Type B pancreatic cell (in vitro differentiated cells): ENCODE measurements at regions not wholly inside any gene's neighbourhood (a gene's known extent, or its start where the extent isn't known, plus 50 kb on each side); places are given as distances from the start of the nearest gene placed in this dataset.

Experiments used
- DNase-seq: peaks from one replicate; pipeline ENCODE4 v3.0.0; 2021; ENCODE audit warnings: mixed read lengths; ENCODE audit not compliant: unreplicated experiment; ENCODE audit errors: extremely low spot score
- H3K27ac Mint-ChIP-seq: 2 replicates; pipeline ENCODE4 v1.8.0; 2021; ENCODE audit warnings: mild to moderate bottlenecking, mixed read lengths
- H3K27me3 Mint-ChIP-seq: 2 replicates; pipeline ENCODE4 v1.8.0; 2021; ENCODE audit warnings: mixed read lengths
- H3K36me3 Mint-ChIP-seq: 2 replicates; pipeline ENCODE4 v1.8.0; 2021; ENCODE audit warnings: mixed read lengths
- H3K4me1 Mint-ChIP-seq: one replicate; pipeline ENCODE4 v1.8.0; 2021; ENCODE audit warnings: mixed read lengths; ENCODE audit not compliant: unreplicated experiment
- H3K4me3 Mint-ChIP-seq: 2 replicates; pipeline ENCODE4 v1.8.0; 2021; ENCODE audit warnings: mild to moderate bottlenecking, mixed read lengths
- H3K9me3 Mint-ChIP-seq: 2 replicates; pipeline ENCODE4 v1.8.0; 2021; ENCODE audit warnings: mixed read lengths
- CTCF ChIP-seq: fragments of 200-600 bp; sonication (generic); conservative IDR thresholded peaks from 2 replicates; pipeline ENCODE4 v1.5.0; 2021; ENCODE audit warnings: antibody characterized with exemption, mild to moderate bottlenecking

- DNase-seq = no peak
- Mint-ChIP-seq H3K9me3 (no peaks in the 10 kb centered on the region), H3K4me1 (peaks cover 4% of the 10 kb centered on the region), H3K4me3 (no peak overlapping the region), H3K27me3 (no peaks in the 10 kb centered on the region), H3K27ac (no peak overlapping the region), H3K36me3 (no peaks in the 10 kb centered on the region)
- TF ChIP-seq CTCF = no peak
These were observed 177.6 kb upstream of the ST8SIA4 start for GRCh38 chr5:101080462-101081240.

GRCh38 chr5:101068298-101068697 is 165.2 kb upstream of the ST8SIA4 start:
- no peak for TF ChIP-seq CTCF
- H3K4me3 Mint-ChIP-seq = no peak overlapping the region
- no peaks in the 10 kb centered on the region for H3K4me1 Mint-ChIP-seq
- no peak overlapping the region for H3K27ac Mint-ChIP-seq
- no peaks in the 10 kb centered on the region for H3K9me3 Mint-ChIP-seq
- no peak for DNase-seq
- no peaks in the 10 kb centered on the region for H3K36me3 Mint-ChIP-seq
- no peaks in the 10 kb centered on the region for H3K27me3 Mint-ChIP-seq

- no peak overlapping the region for H3K4me3 Mint-ChIP-seq
- H3K27me3 Mint-ChIP-seq = no peaks in the 10 kb centered on the region
- no peaks in the 10 kb centered on the region for H3K4me1 Mint-ChIP-seq
- H3K36me3 Mint-ChIP-seq = no peaks in the 10 kb centered on the region
- no peak overlapping the region for H3K27ac Mint-ChIP-seq
- no peak for DNase-seq
- H3K9me3 Mint-ChIP-seq = no peaks in the 10 kb centered on the region
- no peak for TF ChIP-seq CTCF
These were observed 164.3 kb upstream of the ST8SIA4 start for GRCh38 chr5:101067429-101067828.

DNA sequence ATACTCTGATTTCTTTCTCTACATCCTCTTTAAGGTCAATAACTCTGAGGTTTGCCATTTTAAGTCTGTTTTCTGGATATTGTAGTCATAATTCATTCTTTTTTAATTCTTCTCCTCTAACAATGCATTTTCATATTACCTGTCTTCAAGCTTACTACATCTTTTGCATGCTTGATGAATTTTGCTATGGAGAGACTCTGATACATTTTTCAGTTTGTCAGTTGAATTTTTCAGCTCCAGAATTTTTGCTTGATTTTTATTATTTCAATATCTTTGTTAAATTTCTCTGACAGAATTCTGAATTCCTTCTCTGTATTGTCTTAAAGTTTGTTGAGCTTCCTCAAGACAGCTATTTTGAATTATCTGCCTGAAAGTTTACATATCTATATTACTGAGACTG is 159.8 kb upstream of the ST8SIA4 start:
- DNase-seq = no peak
- no peak overlapping the region for H3K27ac Mint-ChIP-seq
- H3K4me1 Mint-ChIP-seq = no peaks in the 10 kb centered on the region
- peaks cover 4% of the 10 kb centered on the region for H3K9me3 Mint-ChIP-seq
- H3K36me3 Mint-ChIP-seq = no peaks in the 10 kb centered on the region
- no peaks in the 10 kb centered on the region for H3K27me3 Mint-ChIP-seq
- TF ChIP-seq CTCF = no peak
- no peak overlapping the region for H3K4me3 Mint-ChIP-seq

DNA sequence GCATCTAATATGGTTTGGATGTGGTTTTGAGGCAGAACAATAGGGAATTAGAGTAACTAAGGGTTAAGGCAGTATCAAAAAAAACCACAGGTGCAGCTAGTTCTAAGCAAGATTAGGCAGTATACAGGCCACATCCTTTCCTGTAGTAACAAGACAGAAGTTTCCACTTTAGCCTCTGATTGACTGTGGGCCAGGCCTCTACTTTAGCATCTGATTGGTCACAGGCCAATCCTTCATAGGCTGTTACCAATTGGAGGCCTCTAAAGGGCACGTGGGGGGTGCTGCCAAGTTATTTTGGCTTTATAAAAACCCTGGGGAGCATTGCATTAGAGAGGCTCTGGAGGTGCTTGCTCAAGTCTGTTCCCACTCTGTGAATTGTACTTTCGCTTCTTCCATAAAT is 144.1 kb upstream of the ST8SIA4 start:
- Mint-ChIP-seq H3K4me3 (no peak overlapping the region), H3K27me3 (no peaks in the 10 kb centered on the region), H3K4me1 (no peaks in the 10 kb centered on the region), H3K27ac (no peak overlapping the region), H3K36me3 (no peaks in the 10 kb centered on the region), H3K9me3 (peaks cover 3% of the 10 kb centered on the region)
- DNase-seq = no peak
- no peak for TF ChIP-seq CTCF
